Astrocyte (in vitro differentiated cells and primary cell): ENCODE measurements at regions not wholly inside any gene's neighbourhood (a gene's known extent, or its start where the extent isn't known, plus 50 kb on each side); places are given as distances from the start of the nearest gene placed in this dataset.

Experiments
- DNase-seq: peaks from one replicate; pipeline ENCODE4 v3.0.0-alpha.2; 2010; ENCODE audit warnings: low read depth
- FAIRE-seq: peaks from 2 replicates; lab custom pipeline; 2011; peaks lifted over from hg19 to GRCh38; lab: Jason Lieb, UNC
- H2AFZ ChIP-seq: 2 replicates; pipeline ENCODE4 v1.6.0; 2012; ENCODE audit warnings: low read depth, low read length, inconsistent platforms
- H3K27ac ChIP-seq: 2 replicates; pipeline ENCODE4 v1.5.1; 2011; ENCODE audit warnings: low read depth, low read length, inconsistent platforms
- H3K27me3 ChIP-seq: 2 replicates; pipeline ENCODE4 v1.6.0; 2011; ENCODE audit warnings: low read length, inconsistent platforms; ENCODE audit not compliant: insufficient read depth
- H3K36me3 ChIP-seq: 2 replicates; pipeline ENCODE4 v1.5.1; 2011; ENCODE audit warnings: low read length, inconsistent platforms; ENCODE audit not compliant: insufficient read depth
- H3K4me1 ChIP-seq: 2 replicates; pipeline ENCODE4 v1.5.1; 2011; ENCODE audit warnings: low read length, inconsistent platforms; ENCODE audit not compliant: insufficient read depth
- H3K4me2 ChIP-seq: 2 replicates; pipeline ENCODE4 v1.6.0; 2012; ENCODE audit warnings: low read length, inconsistent platforms
- H3K4me3 ChIP-seq: 2 replicates; pipeline ENCODE4 v1.5.1; 2011; ENCODE audit warnings: low read depth, mild to moderate bottlenecking, low read length, inconsistent platforms; ENCODE audit not compliant: insufficient read depth
- H3K79me2 ChIP-seq: 2 replicates; pipeline ENCODE4 v1.6.0; 2012; ENCODE audit warnings: mild to moderate bottlenecking, low read length, inconsistent platforms; ENCODE audit not compliant: insufficient read depth
- H3K9ac ChIP-seq: 2 replicates; pipeline ENCODE4 v1.6.0; 2012; ENCODE audit warnings: mild to moderate bottlenecking, low read length, inconsistent platforms
- H3K9me3 ChIP-seq: 2 replicates; pipeline ENCODE4 v1.5.1; 2012; ENCODE audit warnings: low read depth, mild to moderate bottlenecking, low read length, inconsistent platforms; ENCODE audit not compliant: insufficient read depth
- H4K20me1 ChIP-seq: 2 replicates; pipeline ENCODE4 v1.6.0; 2012; ENCODE audit warnings: low read length, inconsistent platforms; ENCODE audit not compliant: insufficient read depth
- H3K27ac Mint-ChIP-seq: one replicate; pipeline ENCODE4 v1.8.0; 2021; ENCODE audit warnings: mild to moderate bottlenecking, mixed read lengths; ENCODE audit not compliant: unreplicated experiment
- H3K27me3 Mint-ChIP-seq: one replicate; pipeline ENCODE4 v1.8.0; 2021; ENCODE audit warnings: low read depth, mixed read lengths; ENCODE audit not compliant: unreplicated experiment
- H3K36me3 Mint-ChIP-seq: one replicate; pipeline ENCODE4 v1.8.0; 2021; ENCODE audit warnings: low read depth, mixed read lengths; ENCODE audit not compliant: unreplicated experiment
- H3K4me1 Mint-ChIP-seq: one replicate; pipeline ENCODE4 v1.8.0; 2021; ENCODE audit warnings: low read depth, mixed read lengths; ENCODE audit not compliant: unreplicated experiment
- H3K4me3 Mint-ChIP-seq: one replicate; pipeline ENCODE4 v1.8.0; 2021; ENCODE audit warnings: mild to moderate bottlenecking, moderate library complexity, mixed read lengths; ENCODE audit not compliant: unreplicated experiment
- H3K9me3 Mint-ChIP-seq: one replicate; pipeline ENCODE4 v1.8.0; 2021; ENCODE audit warnings: mild to moderate bottlenecking, mixed read lengths; ENCODE audit not compliant: unreplicated experiment
- CTCF ChIP-seq: IDR thresholded peaks from 2 replicates; pipeline ENCODE4 v1.5.1; 2011; ENCODE audit warnings: low read depth, mild to moderate bottlenecking, inconsistent platforms, low read length, moderate library complexity; ENCODE audit not compliant: insufficient read depth
- EZH2 ChIP-seq: IDR thresholded peaks from 2 replicates; pipeline ENCODE4 v1.6.1; 2012; ENCODE audit warnings: mild to moderate bottlenecking, low read length, inconsistent platforms; ENCODE audit not compliant: insufficient read depth

DNA sequence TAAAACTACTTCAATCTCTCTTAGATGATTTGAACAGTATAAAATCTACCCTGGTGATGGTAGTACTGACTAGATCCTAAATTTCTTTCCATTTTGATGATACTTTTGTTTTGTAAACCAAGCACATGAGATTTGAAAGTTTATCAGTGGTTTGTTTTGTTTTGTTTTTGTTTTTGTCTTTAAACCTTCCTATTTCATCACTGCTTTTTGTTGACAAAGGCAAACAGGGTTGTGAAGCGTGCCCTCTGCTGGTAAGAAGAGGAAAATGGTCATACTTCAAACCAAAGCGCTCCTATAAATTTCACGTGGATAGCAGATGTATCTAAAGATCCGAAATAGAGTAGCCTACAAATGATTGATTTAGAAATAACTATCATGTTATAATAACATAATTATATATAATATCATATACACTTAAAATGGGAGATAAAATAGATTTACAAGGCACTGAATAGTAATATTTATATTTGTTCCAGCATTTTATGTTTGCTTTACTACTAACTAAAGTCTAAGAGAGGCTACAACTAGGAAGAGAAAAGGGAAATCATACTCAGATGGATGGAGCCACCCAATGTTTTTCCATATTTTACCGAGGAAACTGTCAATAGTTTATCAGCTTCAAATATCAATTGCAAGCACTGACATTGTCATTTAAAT is 254.0 kb upstream of the USP15 start:
- Mint-ChIP-seq H3K36me3 (no peaks in the 10 kb centered on the region), H3K27ac (no peak overlapping the region), H3K9me3 (no peaks in the 10 kb centered on the region), H3K4me3 (no peak overlapping the region), H3K4me1 (no peaks in the 10 kb centered on the region), H3K27me3 (no peaks in the 10 kb centered on the region)
- H3K27me3 ChIP-seq = no peaks in the 10 kb centered on the region
- FAIRE-seq (no peak), DNase-seq (peak; percentile 2)
- TF ChIP-seq CTCF = peak; percentile 59
- no peak for TF ChIP-seq EZH2
- H3K4me2 ChIP-seq = no peak overlapping the region
- H3K36me3 ChIP-seq = no peaks in the 10 kb centered on the region
- no peaks in the 10 kb centered on the region for H3K79me2 ChIP-seq
- no peak overlapping the region for H3K9ac ChIP-seq
- no peak overlapping the region for H3K27ac ChIP-seq
- H4K20me1 ChIP-seq = no peaks in the 10 kb centered on the region
- no peak overlapping the region for H3K4me3 ChIP-seq
- no peaks in the 10 kb centered on the region for H3K4me1 ChIP-seq
- no peaks in the 10 kb centered on the region for H3K9me3 ChIP-seq
- no peak overlapping the region for H2AFZ ChIP-seq

GRCh38 chr12:62008703-62009102 is 251.5 kb upstream of the USP15 start:
- Histone ChIP-seq H3K79me2 (no peaks in the 10 kb centered on the region), H3K9me3 (no peaks in the 10 kb centered on the region), H3K4me1 (no peaks in the 10 kb centered on the region), H3K4me2 (no peak overlapping the region), H3K27ac (no peak overlapping the region), H3K4me3 (no peak overlapping the region), H3K9ac (no peak overlapping the region), H3K36me3 (no peaks in the 10 kb centered on the region), H2AFZ (no peak overlapping the region), H4K20me1 (no peaks in the 10 kb centered on the region), H3K27me3 (no peaks in the 10 kb centered on the region)
- Mint-ChIP-seq H3K36me3 (no peaks in the 10 kb centered on the region), H3K27me3 (no peaks in the 10 kb centered on the region), H3K27ac (no peak overlapping the region), H3K4me1 (no peaks in the 10 kb centered on the region), H3K9me3 (peaks cover 2% of the 10 kb centered on the region), H3K4me3 (no peak overlapping the region)
- DNase-seq (no peak), FAIRE-seq (no peak)
- TF ChIP-seq EZH2 (no peak), CTCF (no peak)

- H3K27ac Mint-ChIP-seq = no peak overlapping the region
Measured at GRCh38 chr12:62009445-62009844, 250.8 kb upstream of the USP15 start.

More at GRCh38 chr12:62009445-62009844, 250.8 kb upstream of the USP15 start:
- H3K4me3 Mint-ChIP-seq = no peak overlapping the region
- H3K4me1 ChIP-seq = no peaks in the 10 kb centered on the region
- no peaks in the 10 kb centered on the region for H3K36me3 Mint-ChIP-seq
- no peak for FAIRE-seq
- no peaks in the 10 kb centered on the region for H3K9me3 ChIP-seq
- no peak overlapping the region for H3K27ac ChIP-seq
- no peaks in the 10 kb centered on the region for H3K4me1 Mint-ChIP-seq
- no peaks in the 10 kb centered on the region for H4K20me1 ChIP-seq
- H3K27me3 Mint-ChIP-seq = no peaks in the 10 kb centered on the region
- H3K9ac ChIP-seq = no peak overlapping the region
- no peak overlapping the region for H2AFZ ChIP-seq
- DNase-seq = no peak
- no peaks in the 10 kb centered on the region for H3K79me2 ChIP-seq
- H3K4me2 ChIP-seq = no peak overlapping the region
- no peak overlapping the region for H3K4me3 ChIP-seq
- no peak for TF ChIP-seq EZH2
- TF ChIP-seq CTCF = no peak
- H3K36me3 ChIP-seq = no peaks in the 10 kb centered on the region
- H3K9me3 Mint-ChIP-seq = peaks cover 2% of the 10 kb centered on the region
- no peaks in the 10 kb centered on the region for H3K27me3 ChIP-seq
